H1 (cell line): ENCODE measurements at regions not wholly inside any gene's neighbourhood (a gene's known extent, or its start where the extent isn't known, plus 50 kb on each side); places are given as distances from the start of the nearest gene placed in this dataset.

ENCODE experiments used
- CTCF ChIA-PET: fragments of 300-600 bp; sonication (Branson Sonifier 250); formaldehyde crosslinking; loops from one replicate; lab custom pipeline; 2021; ENCODE audit not compliant: partially characterized antibody; lab: Charles Lee
- POLR2A ChIA-PET: fragments of 300-600 bp; sonication (Branson Sonifier 250); formaldehyde crosslinking; loops from one replicate; lab custom pipeline; 2021; ENCODE audit warnings: inconsistent platforms; ENCODE audit not compliant: partially characterized antibody; lab: Charles Lee
- DNase-seq, 2 experiments: peaks; one replicate each; pipeline versions ENCODE4 v3.0.0 to v3.0.0-alpha.2; 2010 to 2022; ENCODE audit warnings: low spot score in 2 of 2, low read depth in 1 of 2, mixed read lengths in 1 of 2
- FAIRE-seq: peaks from 2 replicates; lab custom pipeline; 2011; peaks lifted over from hg19 to GRCh38; lab: Jason Lieb, UNC
- H2AFZ ChIP-seq: 2 replicates; pipeline ENCODE4 v1.8.1; 2012; ENCODE audit warnings: low read length, inconsistent platforms
- H2AK5ac ChIP-seq: 2 replicates; pipeline ENCODE4 v1.6.1; 2013; ENCODE audit warnings: low read depth, low read length
- H2BK120ac ChIP-seq: replicated peaks from 2 replicates; pipeline ENCODE3; 2013; ENCODE audit warnings: low read depth, low read length, inconsistent platforms
- H2BK12ac ChIP-seq: 2 replicates; pipeline ENCODE4 v1.6.1; 2013; ENCODE audit warnings: low read depth, low read length
- H2BK15ac ChIP-seq: 2 replicates; pipeline ENCODE4 v1.6.1; 2013; ENCODE audit warnings: low read length
- H2BK20ac ChIP-seq: 2 replicates; pipeline ENCODE4 v1.6.1; 2013; ENCODE audit warnings: low read length
- H2BK5ac ChIP-seq: 2 replicates; pipeline ENCODE4 v1.6.1; 2013; ENCODE audit warnings: low read depth, low read length
- H3K14ac ChIP-seq: 2 replicates; pipeline ENCODE4 v1.6.1; 2013; ENCODE audit warnings: inconsistent platforms; ENCODE audit not compliant: insufficient read length
- H3K18ac ChIP-seq: 2 replicates; pipeline ENCODE4 v1.6.1; 2013; ENCODE audit warnings: low read length; ENCODE audit errors: extremely low read depth
- H3K23ac ChIP-seq: 2 replicates; pipeline ENCODE4 v1.6.1; 2013; ENCODE audit warnings: inconsistent platforms; ENCODE audit not compliant: insufficient read length
- H3K23me2 ChIP-seq: 2 replicates; pipeline ENCODE4 v1.6.1; 2013; ENCODE audit warnings: low read depth, low read length
- H3K27ac ChIP-seq: 2 replicates; pipeline ENCODE4 v1.6.1; 2011; ENCODE audit warnings: low read depth, low read length, inconsistent platforms
- H3K27me3 ChIP-seq, 4 experiments: replicated peaks in 1 of 4; 1 replicate in 1 of 4; 2 replicates in 3 of 4; pipeline versions ENCODE4 v1.6.1 to v1.8.1; 2011 to 2013; ENCODE audit warnings: low read length in 3 of 4, mild to moderate bottlenecking in 3 of 4, inconsistent platforms in 2 of 4, mixed read lengths in 2 of 4, moderate library complexity in 1 of 4; ENCODE audit not compliant: control insufficient read depth in 3 of 4, insufficient read depth in 3 of 4; ENCODE audit errors: extremely low read depth in 1 of 4
- H3K36me3 ChIP-seq, 4 experiments: 2 replicates each; pipeline versions ENCODE4 v1.6.1 to v1.8.1; 2011 to 2013; ENCODE audit warnings: mild to moderate bottlenecking in 4 of 4, low read length in 3 of 4, moderate library complexity in 2 of 4, control low read depth in 1 of 4, inconsistent platforms in 1 of 4; ENCODE audit not compliant: insufficient read depth in 4 of 4, control insufficient read depth in 2 of 4
- H3K4ac ChIP-seq: replicated peaks from 2 replicates; pipeline ENCODE3; 2013; ENCODE audit warnings: low read length, low read depth, mixed read lengths, inconsistent platforms; ENCODE audit not compliant: insufficient read length
- H3K4me1 ChIP-seq, 4 experiments: replicated peaks in 1 of 4; 1 replicate in 1 of 4; 2 replicates in 3 of 4; pipeline versions ENCODE4 v1.6.1 to v1.8.1; 2011 to 2013; ENCODE audit warnings: low read length in 3 of 4, inconsistent platforms in 2 of 4, mixed read lengths in 1 of 4; ENCODE audit not compliant: insufficient read depth in 4 of 4, control insufficient read depth in 3 of 4
- H3K4me2 ChIP-seq, 2 experiments: 2 replicates each; pipeline versions ENCODE4 v1.6.1 to v1.8.1; 2011 to 2013; ENCODE audit warnings: low read depth in 2 of 2, low read length in 2 of 2, control low read depth in 1 of 2, inconsistent platforms in 1 of 2, mild to moderate bottlenecking in 1 of 2; ENCODE audit not compliant: insufficient read depth in 1 of 2
- H3K4me3 ChIP-seq, 4 experiments: fragments of 200-600, 300-600 bp in 1 of 4; sonication (generic), shearing (Covaris generic), sonication (Bioruptor Twin) in 1 of 4; 2 replicates each; pipeline versions ENCODE4 v1.5.1 to v1.8.1; 2011 to 2016; ENCODE audit warnings: low read length in 4 of 4, low read depth in 3 of 4, control low read depth in 2 of 4, inconsistent platforms in 2 of 4, mild to moderate bottlenecking in 2 of 4, mixed read lengths in 1 of 4, moderate library complexity in 1 of 4; ENCODE audit not compliant: insufficient read depth in 2 of 4; ENCODE audit errors: extremely low read depth in 1 of 4
- H3K56ac ChIP-seq: replicated peaks from 2 replicates; pipeline ENCODE3; 2013; ENCODE audit warnings: low read depth, mild to moderate bottlenecking, mixed read lengths, low read length, inconsistent platforms; ENCODE audit not compliant: insufficient read length
- H3K79me1 ChIP-seq: 2 replicates; pipeline ENCODE4 v1.6.1; 2013; ENCODE audit warnings: low read depth, low read length, control low read depth
- H3K79me2 ChIP-seq, 2 experiments: 2 replicates each; pipeline versions ENCODE4 v1.6.1 to v1.8.1; 2012 to 2013; ENCODE audit warnings: low read length in 2 of 2, mild to moderate bottlenecking in 2 of 2, inconsistent platforms in 1 of 2; ENCODE audit not compliant: insufficient read depth in 2 of 2, control insufficient read depth in 1 of 2
- H3K9ac ChIP-seq, 4 experiments: replicated peaks in 1 of 4; 1 replicate in 1 of 4; 2 replicates in 3 of 4; pipeline versions ENCODE4 v1.6.1 to v1.8.1; 2011 to 2013; ENCODE audit warnings: low read depth in 3 of 4, low read length in 3 of 4, control low read depth in 2 of 4, mild to moderate bottlenecking in 2 of 4, moderate library complexity in 2 of 4, inconsistent platforms in 1 of 4; ENCODE audit errors: extremely low read depth in 1 of 4
- H3K9me3 ChIP-seq, 2 experiments: 2 replicates each; pipeline versions ENCODE4 v1.6.1 to v1.8.1; 2012 to 2013; ENCODE audit warnings: mild to moderate bottlenecking in 2 of 2, moderate library complexity in 2 of 2, control low read depth in 1 of 2, inconsistent platforms in 1 of 2, low read depth in 1 of 2, low read length in 1 of 2, mixed read lengths in 1 of 2; ENCODE audit not compliant: insufficient read depth in 2 of 2
- H4K20me1 ChIP-seq, 2 experiments: replicated peaks in 1 of 2; 2 replicates each; pipeline versions ENCODE3 to v1.8.1; 2011 to 2013; ENCODE audit warnings: inconsistent platforms in 2 of 2, low read length in 2 of 2, mild to moderate bottlenecking in 1 of 2; ENCODE audit not compliant: insufficient read depth in 2 of 2, control insufficient read depth in 1 of 2
- H4K5ac ChIP-seq: 2 replicates; pipeline ENCODE4 v1.6.1; 2013; ENCODE audit warnings: low read length, low read depth, mixed read lengths, inconsistent platforms; ENCODE audit not compliant: insufficient read length
- H4K8ac ChIP-seq: 2 replicates; pipeline ENCODE4 v1.8.0; 2013; ENCODE audit warnings: mild to moderate bottlenecking, moderate library complexity, low read length, inconsistent platforms; ENCODE audit not compliant: insufficient read depth; ENCODE audit errors: extremely low read depth
- H4K91ac ChIP-seq: replicated peaks from 2 replicates; pipeline ENCODE3; 2013; ENCODE audit warnings: low read length, mixed read lengths, inconsistent platforms; ENCODE audit not compliant: insufficient read length
- EZH2 ChIP-seq: fragments of 200-600 bp; sonication (generic); IDR thresholded peaks from 2 replicates; pipeline ENCODE4 v1.7.1; 2012; ENCODE audit warnings: low read depth, mild to moderate bottlenecking, moderate library complexity, low read length, inconsistent platforms; ENCODE audit not compliant: severe bottlenecking
- FOSL1 ChIP-seq: IDR thresholded peaks from 2 replicates; pipeline ENCODE4 v1.6.1; 2011; ENCODE audit warnings: mild to moderate bottlenecking, low read depth, low read length, moderate library complexity; ENCODE audit not compliant: insufficient read depth
- HDAC2 ChIP-seq, 2 experiments: fragments of 300-600 bp in 1 of 2; sonication (generic) in 1 of 2; IDR thresholded peaks; 2 replicates each; pipeline ENCODE4 v1.6.1; 2011 to 2012; ENCODE audit warnings: low read depth in 2 of 2, low read length in 2 of 2, mild to moderate bottlenecking in 2 of 2, moderate library complexity in 2 of 2, borderline replicate concordance in 1 of 2, inconsistent platforms in 1 of 2
- KDM1A ChIP-seq: fragments of 200-600, 300-600 bp; sonication (generic); IDR thresholded peaks from 2 replicates; pipeline ENCODE4 v1.7.1; 2016; ENCODE audit warnings: mild to moderate bottlenecking, low read length, borderline replicate concordance
- RNF2 ChIP-seq: fragments of 200-900, 300-1000 bp; sonication (generic); IDR thresholded peaks from 2 replicates; pipeline ENCODE4 v1.7.1; 2016; ENCODE audit warnings: borderline replicate concordance, low read depth, mild to moderate bottlenecking, antibody characterized with exemption, low read length; ENCODE audit not compliant: poor library complexity, severe bottlenecking; ENCODE audit errors: missing control alignments
- SP2 ChIP-seq: IDR thresholded peaks from 2 replicates; pipeline ENCODE4 v1.6.1; 2012; ENCODE audit warnings: mild to moderate bottlenecking, low read length, inconsistent platforms
- SP4 ChIP-seq: IDR thresholded peaks from 2 replicates; pipeline ENCODE4 v1.6.1; 2012; ENCODE audit warnings: low read length, inconsistent platforms
- WGBS, 2 experiments: shearing (Covaris generic) in 1 of 2; methylation state at CpG; one replicate each; pipeline versions ENCODE4 v1.1.6 to v1.1.7; 2013 to 2015; ENCODE audit warnings: low lambda C conversion rate in 2 of 2, mixed read lengths in 2 of 2, inconsistent platforms in 1 of 2, low coverage in 1 of 2, missing lambda C conversion rate in 1 of 2; ENCODE audit not compliant: insufficient replicate concordance in 2 of 2, insufficient coverage in 1 of 2, insufficient read length in 1 of 2; ENCODE audit errors: extremely low coverage in 1 of 2, missing lambda C conversion rate in 1 of 2; 5-methylcytosine and 5-hydroxymethylcytosine counted together

- H3K36me3 ChIP-seq, result no peaks in the 10 kb centered on the region
- no peaks in the 10 kb centered on the region for H3K4me1 ChIP-seq
- no peak overlapping the region for H3K23ac ChIP-seq
- H3K4me3 ChIP-seq, result no peak overlapping the region
- CTCF ChIA-PET, result no interaction called here
- no peak overlapping the region for H3K27ac ChIP-seq
- H3K4ac ChIP-seq, result no peak overlapping the region
- no peak overlapping the region for H2BK12ac ChIP-seq
- H3K23me2 ChIP-seq, result no peaks in the 10 kb centered on the region
- H4K8ac ChIP-seq, result no peak overlapping the region
- no peaks in the 10 kb centered on the region for H4K20me1 ChIP-seq
- H3K79me2 ChIP-seq, result no peaks in the 10 kb centered on the region
- no peaks in the 10 kb centered on the region for H3K9me3 ChIP-seq
- POLR2A ChIA-PET, result no interaction called here
- H2BK5ac ChIP-seq, result no peak overlapping the region
- WGBS, 2 experiments, result 83% methylated on average over 2 of the region's 2 CpGs; no CpG with 5 or more reads in 1 of the 2 experiments
- no peak for FAIRE-seq
- H3K56ac ChIP-seq, result no peak overlapping the region
- H2BK15ac ChIP-seq, result no peak overlapping the region
- H3K79me1 ChIP-seq, result no peaks in the 10 kb centered on the region
- H2BK20ac ChIP-seq, result no peak overlapping the region
- H4K91ac ChIP-seq, result no peak overlapping the region
- H3K14ac ChIP-seq, result no peak overlapping the region
- H2BK120ac ChIP-seq, result no peak overlapping the region
- no peak overlapping the region for H3K4me2 ChIP-seq
- H4K5ac ChIP-seq, result no peak overlapping the region
- DNase-seq, result no peak
- TF ChIP-seq SP4 (no peak), KDM1A (no peak), SP2 (no peak), HDAC2 (IDR thresholded peaks at IDR 0.05; ENCODE audit: borderline replicate concordance in 1 of 2, low read depth in 2 of 2, low read length in 2 of 2) (no peak), FOSL1 (no peak), EZH2 (no peak), RNF2 (no peak)
- H2AK5ac ChIP-seq, result no peak overlapping the region
- H3K9ac ChIP-seq, result no peak overlapping the region
- no peaks in the 10 kb centered on the region for H3K27me3 ChIP-seq
- no peak overlapping the region for H3K18ac ChIP-seq
- no peak overlapping the region for H2AFZ ChIP-seq
These were observed 256.7 kb upstream of the GNPDA2 start for GRCh38 chr4:44983083-44983482.
